HG02938 (cell line): ENCODE measurements at regions not wholly inside any gene's neighbourhood (a gene's known extent, or its start where the extent isn't known, plus 50 kb on each side); places are given as distances from the start of the nearest gene placed in this dataset.
"Not testable (repeated sequence)": the region's sequence is repeated elsewhere in the genome, so short reads cannot be mapped to it uniquely, and the experiment has no call there.

Source experiments
- ATAC-seq: cut with Tn5 transposase; IDR thresholded peaks from one replicate; pipeline ENCODE4 v1.9.1; 2021; ENCODE audit warnings: mild to moderate bottlenecking, moderate library complexity; ENCODE audit not compliant: unreplicated experiment

DNA sequence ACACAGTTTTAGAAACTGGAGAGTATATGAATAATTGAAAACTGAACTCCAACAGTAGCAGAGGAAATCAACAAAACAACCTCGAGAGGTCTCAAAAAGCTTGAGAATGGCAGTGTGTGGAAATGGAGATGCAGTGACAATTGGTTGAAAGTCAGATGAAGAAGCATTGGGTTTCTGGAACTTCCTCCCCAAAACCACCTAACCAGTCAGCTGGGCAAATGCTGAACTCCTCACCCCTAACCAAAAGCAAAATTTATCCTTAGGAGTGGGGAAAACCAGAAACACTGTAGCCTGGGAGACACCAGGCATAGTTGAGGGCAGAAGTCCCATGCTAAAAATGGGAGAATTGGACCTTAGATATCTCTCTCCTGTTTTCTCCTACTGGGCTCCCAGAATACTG is 109.9 kb downstream of the TANC2 start:
- ATAC-seq = no peak

DNA sequence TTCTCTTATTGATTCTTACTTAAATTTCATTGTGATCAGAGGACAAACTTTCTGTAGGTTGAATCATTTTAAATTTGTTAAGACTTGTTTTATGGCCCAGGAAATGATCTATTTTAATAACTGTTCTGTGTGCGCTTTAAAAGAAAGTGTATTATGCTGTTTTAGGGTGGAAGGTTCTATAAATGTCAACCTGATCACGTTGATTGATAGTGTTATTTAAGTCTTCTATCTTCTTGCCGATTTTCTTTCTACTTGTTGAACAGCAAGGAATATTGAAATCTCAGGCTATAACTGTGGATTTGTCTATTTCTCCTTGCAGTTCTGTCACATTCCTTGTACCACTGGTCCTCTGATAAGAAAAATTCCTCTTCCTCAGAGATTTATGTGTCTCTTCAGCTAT is 112.7 kb downstream of the TANC2 start:
- no peak for ATAC-seq

DNA sequence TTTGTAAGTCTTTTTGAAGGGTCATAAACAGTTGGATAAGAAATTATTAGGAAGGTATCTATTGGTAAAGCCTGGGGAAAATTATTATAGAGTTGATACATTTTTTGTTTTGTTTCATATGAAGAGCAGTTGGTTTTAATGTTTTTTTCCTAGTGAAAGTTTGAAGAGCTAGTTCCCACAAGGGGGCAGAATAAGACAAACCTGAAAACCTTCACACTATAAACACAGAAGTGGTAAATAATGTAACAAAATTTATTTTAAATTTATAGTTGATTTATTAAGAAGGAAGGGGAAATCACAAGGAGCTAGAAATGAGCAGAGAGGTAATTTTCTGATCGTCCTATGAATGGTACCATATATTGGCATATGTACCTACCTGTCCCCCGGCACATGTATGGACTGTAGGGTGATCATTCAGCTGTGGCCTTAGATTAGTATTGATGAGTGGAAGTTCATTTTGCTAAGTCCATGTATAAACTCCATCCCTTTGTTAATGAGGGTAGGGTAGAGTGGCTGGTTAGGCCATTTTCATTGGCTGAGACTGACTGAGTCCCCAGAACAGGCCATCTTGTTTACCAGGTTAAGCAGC is 116.3 kb downstream of the TANC2 start:
- ATAC-seq = no peak

DNA sequence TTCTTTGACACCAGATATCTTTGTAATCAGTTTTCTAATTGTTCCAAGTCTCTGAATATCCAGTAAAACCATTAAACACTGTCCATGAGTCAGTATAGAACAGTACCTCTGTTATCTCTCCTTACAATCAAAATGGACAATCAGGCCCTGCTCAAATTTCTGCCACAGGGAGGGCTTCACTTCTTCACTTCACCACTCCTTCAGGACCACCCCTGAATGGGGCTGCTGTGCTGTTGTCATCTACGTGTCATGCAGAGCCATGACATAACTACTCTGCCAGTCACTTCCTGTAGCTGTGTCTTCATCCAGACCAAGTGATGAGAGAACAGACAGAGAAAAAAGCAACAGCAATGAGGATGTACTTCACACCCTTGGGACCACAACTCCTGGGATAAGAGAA is 116.9 kb downstream of the TANC2 start:
- no peak for ATAC-seq

DNA sequence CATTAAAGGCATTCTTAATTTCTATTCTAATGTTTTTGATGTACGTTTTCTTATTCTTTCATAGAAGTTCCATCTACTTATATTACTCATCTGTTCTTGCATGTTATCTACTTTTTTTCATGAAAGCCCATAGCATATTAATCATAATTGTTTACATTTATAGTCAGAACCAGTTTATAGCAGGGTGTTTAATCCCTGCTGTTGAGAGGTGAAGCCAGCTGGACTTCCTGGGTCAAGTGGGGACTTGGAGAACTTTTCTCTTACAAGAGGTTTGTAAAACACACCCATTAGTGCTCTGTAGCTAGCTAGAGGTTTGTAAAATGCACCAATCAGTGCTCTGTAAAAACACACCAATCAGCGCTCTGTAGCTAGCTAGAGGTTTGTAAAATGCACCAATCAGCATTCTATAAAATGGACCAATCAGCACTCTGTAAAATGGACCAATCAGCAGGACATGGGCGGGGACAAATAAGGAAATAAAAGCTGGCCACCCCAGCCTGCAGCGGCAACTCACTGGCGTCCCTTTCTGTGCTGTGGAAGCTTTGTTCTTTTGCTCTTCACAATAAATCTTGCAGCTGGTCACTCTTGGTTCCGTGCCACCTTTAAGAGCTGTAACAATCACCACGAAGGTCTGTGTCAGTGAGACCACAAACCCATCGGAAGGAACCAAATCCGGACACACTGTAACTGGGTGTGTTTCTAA is 120.6 kb downstream of the TANC2 start:
- no peak for ATAC-seq

DNA sequence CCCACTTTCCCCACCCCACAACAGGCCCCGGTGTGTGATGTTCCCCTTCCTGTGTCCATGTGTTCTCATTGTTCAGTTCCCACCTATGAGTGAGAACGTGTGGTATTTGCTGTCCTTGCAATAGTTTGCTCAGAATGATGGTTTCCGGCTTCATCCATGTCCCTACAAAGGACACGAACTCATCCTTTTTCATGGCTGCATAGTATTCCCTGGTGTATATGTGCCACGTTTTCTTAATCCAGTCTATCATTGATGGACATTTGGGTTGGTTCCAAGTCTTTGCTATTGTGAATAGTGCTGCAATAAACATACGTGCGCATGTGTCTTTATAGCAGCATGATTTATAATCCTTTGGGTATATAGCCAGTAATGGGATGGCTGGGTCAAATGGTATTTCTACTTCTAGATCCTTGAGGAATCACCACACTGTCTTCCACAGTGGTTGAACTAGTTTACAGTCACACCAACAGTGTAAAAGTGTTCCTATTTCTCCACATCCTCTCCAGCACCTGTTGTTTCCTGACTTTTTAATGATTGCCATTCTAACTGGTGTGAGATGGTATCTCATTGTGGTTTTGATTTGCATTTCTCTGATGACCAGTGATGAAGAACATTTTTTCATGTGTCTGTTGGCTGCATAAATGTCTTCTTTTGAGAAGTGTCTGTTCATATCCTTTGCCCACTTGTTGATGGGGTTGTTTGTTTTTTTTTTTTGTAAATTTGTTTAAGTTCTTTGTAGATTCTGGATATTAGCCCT is 124.5 kb downstream of the TANC2 start:
- not testable (repeated sequence) for ATAC-seq

DNA sequence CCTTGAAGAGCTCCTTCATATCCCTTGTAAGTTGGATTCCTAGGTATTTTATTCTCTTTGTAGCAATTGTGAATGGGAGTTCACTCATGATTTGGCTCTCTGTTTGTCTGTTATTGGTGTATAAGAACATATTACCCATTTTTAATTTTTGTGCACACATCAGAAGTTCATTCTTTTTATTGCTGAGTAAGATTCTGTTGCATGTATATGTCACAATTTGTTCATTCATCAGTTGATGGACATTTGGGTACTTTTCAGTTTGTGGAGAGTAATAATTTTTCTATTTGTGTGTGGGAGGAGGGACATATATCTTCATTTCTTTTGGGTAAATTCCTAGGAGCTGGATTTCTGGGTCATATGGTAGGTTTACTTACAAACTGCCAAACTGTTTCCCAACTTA is 125.9 kb downstream of the TANC2 start:
- ATAC-seq = not testable (repeated sequence)

DNA sequence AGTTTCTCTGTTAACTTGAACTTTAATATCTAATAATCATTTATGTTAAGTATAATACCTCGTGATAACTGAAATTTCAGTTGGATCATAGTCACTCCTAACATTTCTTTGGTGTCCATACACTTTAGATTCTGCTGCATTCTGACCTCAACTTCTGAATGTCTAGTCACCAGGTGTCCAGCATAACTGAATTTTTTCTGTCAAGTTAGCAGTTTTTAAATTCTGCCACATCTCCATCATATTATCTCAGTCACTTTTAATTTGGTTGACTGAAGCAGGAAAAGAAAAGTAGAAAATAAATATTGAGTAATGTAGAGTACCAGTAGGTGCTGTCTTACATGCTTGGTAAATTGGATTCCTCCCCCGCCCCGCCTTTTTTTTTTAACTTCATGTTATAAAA is 128.6 kb downstream of the TANC2 start:
- ATAC-seq = no peak

DNA sequence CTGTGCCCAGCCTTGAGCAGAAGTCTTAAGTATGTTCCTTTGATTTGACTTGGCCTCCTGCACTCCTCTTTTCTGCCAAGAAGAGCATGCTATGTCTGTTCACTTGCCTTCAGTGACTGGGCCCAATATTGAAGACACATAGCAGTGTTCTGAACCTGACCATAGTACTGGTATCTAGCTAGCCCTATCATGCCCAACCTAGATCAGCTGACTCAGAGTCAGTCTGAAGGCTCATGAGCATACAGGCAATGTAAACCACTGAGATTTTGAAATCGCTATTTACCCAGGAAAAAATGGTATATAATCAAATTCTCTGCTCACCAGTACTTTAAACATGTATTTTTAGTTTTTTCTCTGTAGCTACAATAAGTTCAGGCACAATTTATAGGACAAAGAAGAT is 129.4 kb downstream of the TANC2 start:
- ATAC-seq = no peak

DNA sequence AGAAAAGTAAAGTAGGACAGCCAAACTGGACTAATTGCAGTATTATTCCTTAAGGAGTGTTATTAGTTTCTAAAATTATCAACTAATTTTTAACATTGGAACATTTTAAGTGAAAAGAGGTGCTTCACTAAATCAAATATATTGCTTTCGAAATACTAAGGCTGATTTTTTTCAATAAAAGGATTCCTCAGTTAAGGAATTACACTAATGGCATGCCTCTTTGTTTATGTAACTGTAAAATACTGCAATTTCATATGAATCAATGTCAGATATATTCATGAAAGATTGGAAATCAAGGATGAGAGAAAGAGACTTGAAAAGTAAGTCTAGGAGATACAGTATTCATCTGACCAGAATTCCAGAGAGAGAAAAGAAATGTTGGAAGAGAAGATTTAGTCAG is 129.8 kb downstream of the TANC2 start:
- ATAC-seq = no peak

DNA sequence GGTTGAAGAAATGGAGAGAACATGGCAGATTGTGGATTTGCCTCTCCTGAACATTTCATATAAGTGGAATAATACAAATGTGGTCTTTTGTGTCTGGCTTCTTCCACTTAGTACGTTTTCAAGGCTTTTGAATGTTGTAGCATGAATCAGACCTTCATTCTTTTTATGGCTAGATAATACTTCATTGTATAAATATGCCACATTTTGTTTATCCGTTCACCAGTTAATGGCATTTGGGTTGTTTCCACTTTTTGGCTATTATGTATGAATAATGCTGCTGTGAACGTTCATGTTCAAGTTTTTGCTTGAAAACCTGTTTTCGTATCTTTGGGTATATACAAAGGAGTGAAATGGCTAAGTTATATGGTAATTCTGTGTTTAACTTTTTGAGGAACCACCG is 130.4 kb downstream of the TANC2 start:
- no peak for ATAC-seq

DNA sequence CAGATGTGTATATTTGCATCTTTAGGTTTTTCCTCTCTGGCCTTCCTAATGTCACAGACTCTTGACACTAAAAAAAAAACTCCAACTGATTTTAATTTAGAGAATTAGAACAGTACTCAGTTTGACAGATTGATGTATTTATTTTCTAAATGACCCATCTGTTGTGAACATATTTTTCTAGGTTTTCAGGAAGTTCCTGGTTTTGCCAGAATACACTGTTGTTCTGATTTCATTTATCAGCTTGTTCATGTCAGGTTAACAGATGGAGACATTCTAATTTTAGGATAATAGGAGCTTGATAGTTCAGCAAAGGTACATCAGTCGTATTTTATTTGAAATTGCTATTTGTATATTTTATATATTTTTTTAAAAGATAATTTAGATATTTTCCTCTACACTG is 133.4 kb downstream of the TANC2 start:
- no peak for ATAC-seq

DNA sequence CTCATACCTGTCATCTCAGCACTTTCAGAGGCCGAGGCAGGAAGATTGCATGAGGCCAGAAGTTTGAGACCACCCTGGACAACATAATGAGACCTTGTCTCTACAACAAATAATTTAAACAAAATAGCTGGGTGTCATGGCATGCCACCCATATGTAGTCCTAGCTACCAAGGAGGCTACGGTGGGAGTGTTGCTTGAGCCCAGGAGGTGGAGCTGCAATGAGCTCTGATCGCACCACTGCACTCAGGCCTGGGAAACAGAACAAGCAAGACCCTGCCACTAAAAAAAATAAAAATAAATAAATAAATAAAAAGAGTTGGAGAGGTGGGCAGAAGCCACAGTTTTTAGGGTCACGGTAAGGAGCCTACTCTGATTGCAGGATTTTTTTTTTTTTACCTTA is 136.0 kb downstream of the TANC2 start:
- no peak for ATAC-seq

DNA sequence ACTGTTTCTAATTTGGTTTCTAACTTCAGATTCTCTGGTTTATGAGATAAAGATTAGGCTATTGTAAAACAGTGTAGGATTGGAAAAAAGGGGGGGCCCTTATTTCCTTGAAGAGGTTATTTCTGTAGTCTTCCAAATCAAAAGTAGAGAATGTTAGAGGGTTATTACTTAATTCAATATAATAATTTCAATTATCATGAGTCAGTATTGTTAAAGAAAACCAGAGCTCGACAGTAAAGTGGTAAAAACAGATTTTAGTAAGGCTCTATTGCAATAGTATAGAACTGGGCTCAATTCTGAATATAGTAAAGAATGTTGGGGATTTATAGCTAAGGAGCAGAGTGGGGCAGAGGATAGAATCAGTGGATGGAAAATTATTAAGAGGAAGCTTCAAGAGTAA is 140.0 kb downstream of the TANC2 start:
- no peak for ATAC-seq

DNA sequence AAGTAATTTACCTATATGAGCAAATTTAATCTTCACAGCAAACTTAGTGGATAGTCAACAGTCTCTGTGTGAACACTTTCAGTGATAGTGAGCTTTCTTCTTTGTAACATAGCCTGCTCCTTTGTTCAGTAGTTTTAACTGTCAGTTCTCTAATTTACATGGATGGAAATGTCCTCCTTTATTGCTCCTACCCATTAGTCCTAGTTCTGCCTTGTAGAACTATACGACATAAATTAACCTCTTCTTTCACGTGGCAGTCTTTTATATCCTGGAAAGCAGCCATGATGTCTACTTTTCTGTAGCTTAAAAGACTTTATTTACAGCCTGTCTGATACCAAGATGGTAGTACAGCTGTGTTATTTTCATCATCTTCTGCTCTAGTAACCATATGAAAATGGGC is 143.6 kb downstream of the TANC2 start:
- ATAC-seq = no peak

DNA sequence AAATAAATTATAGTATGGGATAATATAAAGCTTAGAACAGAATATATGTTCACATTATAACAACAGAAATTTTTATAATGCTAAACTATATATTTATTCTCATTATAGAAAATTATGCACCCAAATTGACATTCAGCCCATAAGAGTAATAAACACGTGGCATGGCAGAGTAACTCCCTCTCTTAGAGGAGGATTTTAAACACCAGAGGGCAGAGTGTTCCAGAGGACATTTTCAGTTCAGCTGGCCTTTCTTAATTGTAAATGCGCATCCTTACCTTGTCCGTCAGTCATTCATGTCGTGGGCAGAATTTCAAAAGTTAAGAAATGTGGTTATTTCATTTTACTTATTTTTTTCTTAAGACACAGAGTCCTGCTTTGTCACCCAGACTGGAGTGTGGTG is 147.1 kb downstream of the TANC2 start:
- no peak for ATAC-seq

DNA sequence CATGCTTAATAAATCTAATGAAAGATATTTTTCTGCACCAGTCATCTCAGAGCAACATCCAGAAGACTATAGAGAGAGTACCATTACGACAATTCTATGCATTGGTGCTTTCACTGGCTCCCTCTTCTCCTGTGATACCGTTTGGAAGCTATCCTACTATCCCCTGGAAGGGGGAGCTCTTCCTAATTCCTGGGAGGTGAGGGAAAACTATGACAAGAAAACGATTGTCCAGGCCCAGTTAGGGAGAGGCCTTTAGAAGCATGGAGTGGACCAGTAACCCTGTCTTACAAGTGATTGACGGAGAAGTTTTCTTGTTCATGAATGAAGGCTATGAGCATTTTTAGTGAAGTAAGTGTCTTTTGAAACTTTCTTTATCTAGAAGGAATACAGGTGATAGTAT is 150.2 kb downstream of the TANC2 start:
- ATAC-seq = no peak

DNA sequence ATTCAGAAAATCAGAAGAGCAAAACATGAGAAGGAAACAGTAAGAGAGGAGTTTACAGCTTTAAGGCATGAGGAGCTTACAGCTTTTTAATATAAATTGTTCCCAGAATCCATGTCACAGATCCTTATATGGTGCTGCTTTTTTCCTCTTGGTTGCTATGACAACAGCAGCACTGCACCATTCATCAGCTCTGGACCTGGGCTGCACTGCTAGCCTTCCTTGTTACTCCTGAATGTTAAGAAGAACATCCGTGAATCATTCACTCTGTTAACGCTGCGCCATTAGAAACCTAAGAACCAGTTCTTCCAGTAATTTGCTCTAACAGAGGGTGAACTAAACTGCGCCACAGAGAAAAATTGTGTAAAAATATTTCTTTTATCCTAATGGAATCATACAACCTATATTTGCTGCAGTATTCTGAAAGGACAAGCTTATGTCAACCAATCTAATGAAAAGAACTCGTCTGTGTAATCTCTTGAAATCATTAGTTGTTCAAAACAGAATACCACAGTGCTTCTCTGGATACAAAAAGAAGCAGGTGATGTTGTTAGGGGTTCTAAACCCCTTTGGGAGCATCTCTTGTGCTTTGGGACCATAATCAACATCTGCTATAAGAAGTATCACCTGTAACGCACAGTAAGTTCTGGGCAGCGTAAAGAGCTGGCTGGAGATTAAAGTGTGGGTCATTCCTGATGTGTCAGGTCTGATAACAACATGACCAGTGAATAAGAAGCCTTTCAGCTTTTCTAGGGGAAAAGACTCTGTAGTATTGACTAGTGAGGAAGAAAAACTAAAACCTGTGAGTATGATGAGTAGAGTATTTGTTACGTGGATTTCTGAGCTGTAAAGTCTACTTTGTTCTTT is 151.2 kb downstream of the TANC2 start:
- ATAC-seq = no peak

DNA sequence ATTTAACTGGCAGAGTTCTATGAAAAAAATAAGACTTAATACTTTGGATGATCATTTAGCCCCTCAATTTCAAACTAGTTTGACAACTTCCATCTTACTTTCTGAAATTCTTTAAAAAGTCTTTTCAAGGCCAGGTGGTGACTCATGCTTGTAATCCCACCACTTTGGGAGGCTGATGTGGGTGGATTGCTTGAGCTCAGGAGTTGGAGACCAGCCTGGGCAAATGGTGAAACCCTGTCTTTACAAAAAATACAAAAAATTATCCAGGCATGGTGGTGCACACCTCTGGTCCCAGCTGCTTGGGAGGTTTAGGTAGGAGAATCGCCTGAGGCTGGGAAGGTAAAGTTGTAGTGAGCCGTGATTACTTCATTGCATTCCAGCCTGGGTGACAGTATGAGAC is 154.4 kb downstream of the TANC2 start:
- ATAC-seq = no peak

DNA sequence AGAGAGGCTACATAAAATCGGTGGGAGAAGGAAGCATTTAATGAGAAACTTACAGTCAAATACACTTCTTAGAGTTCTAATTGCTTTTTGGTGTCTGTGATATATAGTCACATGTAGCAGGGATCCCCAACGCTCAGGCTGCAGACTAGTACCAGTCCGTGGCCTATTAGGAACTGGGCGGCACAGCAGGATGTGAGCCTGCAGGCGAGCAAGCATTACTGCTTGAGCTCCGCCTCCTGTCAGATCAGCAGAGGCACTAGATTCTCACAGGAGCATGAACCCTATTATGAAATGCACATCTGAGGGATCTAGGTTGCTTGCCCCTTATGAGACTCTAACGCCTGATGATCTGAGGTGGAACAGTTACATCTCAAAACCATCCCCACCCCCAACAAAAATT is 158.5 kb downstream of the TANC2 start:
- no peak for ATAC-seq

DNA sequence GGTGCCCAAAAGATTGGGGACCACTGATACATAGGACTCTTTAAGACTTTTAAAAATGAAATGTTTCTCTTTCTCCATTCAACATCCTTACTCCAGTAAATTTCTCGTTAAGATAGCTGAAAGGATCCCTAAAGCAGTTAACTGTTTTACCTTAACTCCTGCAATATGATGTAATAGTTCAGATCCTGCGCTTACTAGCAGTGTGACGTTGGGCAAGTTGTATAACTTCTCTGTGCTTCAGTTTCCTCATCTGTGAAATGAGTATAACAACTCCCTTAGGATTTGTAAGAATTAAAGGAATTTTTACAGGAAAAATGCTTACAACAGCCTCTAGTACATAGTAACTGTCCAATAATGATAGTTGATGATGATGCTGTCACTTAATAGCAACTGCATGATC is 158.9 kb downstream of the TANC2 start:
- ATAC-seq = no peak
